ENCODE measurements at regions not wholly inside any gene's neighbourhood (a gene's known extent, or its start where the extent isn't known, plus 50 kb on each side); places are given as distances from the start of the nearest gene placed in this dataset.
"Not testable (repeated sequence)": the region's sequence is repeated elsewhere in the genome, so short reads cannot be mapped to it uniquely, and the experiment has no call there.

GRCh38 chr2:83217854-83218253 is 1241.2 kb downstream of the SUCLG1 start:
- H3K4me3 ChIP-seq (ENCODE audit: low read depth, low read length), result no peak overlapping the region
- no peak for TF ChIP-seq CTCF (IDR thresholded peaks at IDR 0.05; ENCODE audit: insufficient read depth, low read length)

GRCh38 chr2:83196225-83196624 is 1262.9 kb downstream of the SUCLG1 start:
- peak; percentile 43 for TF ChIP-seq CTCF (IDR thresholded peaks at IDR 0.05; ENCODE audit: insufficient read depth, low read length)
- DNase-seq (ENCODE audit: low read depth), result peak; percentile 35
- H3K4me3 ChIP-seq (ENCODE audit: low read depth, low read length), result no peak overlapping the region

More at GRCh38 chr2:83217854-83218253, 1241.2 kb downstream of the SUCLG1 start:
- DNase-seq (ENCODE audit: low read depth), result no peak

- TF ChIP-seq CTCF (IDR thresholded peaks at IDR 0.05; ENCODE audit: insufficient read depth, low read length), result no peak
- H3K4me3 ChIP-seq (ENCODE audit: low read depth, low read length), result no peak overlapping the region
- DNase-seq (ENCODE audit: low read depth), result no peak
Observed at GRCh38 chr2:83191316-83191715, 1267.8 kb downstream of the SUCLG1 start.

- DNase-seq (ENCODE audit: low read depth), result no peak
- TF ChIP-seq CTCF (IDR thresholded peaks at IDR 0.05; ENCODE audit: insufficient read depth, low read length), result no peak
- H3K4me3 ChIP-seq (ENCODE audit: low read depth, low read length), result no peak overlapping the region
Observed at GRCh38 chr2:83186105-83186760, 1272.8 kb downstream of the SUCLG1 start.

- not testable (repeated sequence) for H3K4me3 ChIP-seq (ENCODE audit: low read depth, low read length); DNase-seq (ENCODE audit: low read depth)
Observed at GRCh38 chr2:83180862-83181530, 1278.1 kb downstream of the SUCLG1 start.

- H3K4me3 ChIP-seq (ENCODE audit: low read depth, low read length), result no peak overlapping the region
- DNase-seq (ENCODE audit: low read depth), result no peak
- no peak for TF ChIP-seq CTCF (IDR thresholded peaks at IDR 0.05; ENCODE audit: insufficient read depth, low read length)
Observed at GRCh38 chr2:83176539-83176938, 1282.5 kb downstream of the SUCLG1 start.

- H3K4me3 ChIP-seq (ENCODE audit: low read depth, low read length), result no peak overlapping the region
- no peak for TF ChIP-seq CTCF (IDR thresholded peaks at IDR 0.05; ENCODE audit: insufficient read depth, low read length)
- peak; percentile 5 for DNase-seq (ENCODE audit: low read depth)
Observed at GRCh38 chr2:83172841-83173240, 1286.2 kb downstream of the SUCLG1 start.

All from fibroblast of the aortic adventitia (primary cell).